ENCODE measurements at regions not wholly inside any gene's neighbourhood (a gene's known extent, or its start where the extent isn't known, plus 50 kb on each side); places are given as distances from the start of the nearest gene placed in this dataset.
"Not testable (repeated sequence)": the region's sequence is repeated elsewhere in the genome, so short reads cannot be mapped to it uniquely, and the experiment has no call there.

GRCh38 chr2:215723631-215724011 is 287.8 kb upstream of the FN1 start:
- Histone ChIP-seq H3K4me3 (ENCODE audit: low read depth in 1 of 2, low read length in 1 of 2) (no peak overlapping the region), H3K27ac (no peak overlapping the region), H3K4me1 (ENCODE audit: control insufficient read depth in 1 of 2, insufficient read depth in 1 of 2, low read depth in 1 of 2, low read length in 1 of 2) (peaks cover 4 to 7% of the 10 kb centered on the region in 2 experiments), H3K36me3 (no peaks in the 10 kb centered on the region), H3K9me3 (no peaks in the 10 kb centered on the region), H3K27me3 (peaks cover 89% of the 10 kb centered on the region)
- no peak for TF ChIP-seq CTCF (IDR thresholded peaks at IDR 0.05)

- no peak for TF ChIP-seq CTCF (IDR thresholded peaks at IDR 0.05)
- Histone ChIP-seq H3K27me3 (peaks cover 90% of the 10 kb centered on the region), H3K27ac (no peak overlapping the region), H3K4me1 (ENCODE audit: control insufficient read depth in 1 of 2, insufficient read depth in 1 of 2, low read depth in 1 of 2, low read length in 1 of 2) (peaks cover 0 to 2% of the 10 kb centered on the region in 2 experiments), H3K9me3 (no peaks in the 10 kb centered on the region), H3K4me3 (ENCODE audit: low read depth in 1 of 2, low read length in 1 of 2) (no peak overlapping the region), H3K36me3 (no peaks in the 10 kb centered on the region)
Observed at GRCh38 chr2:215722986-215723630, 287.2 kb upstream of the FN1 start.

GRCh38 chr2:215722125-215722524 is 286.3 kb upstream of the FN1 start:
- H3K27me3 ChIP-seq: peaks cover 90% of the 10 kb centered on the region
- no peaks in the 10 kb centered on the region for H3K36me3 ChIP-seq
- no peak overlapping the region for H3K4me3 ChIP-seq (ENCODE audit: low read depth in 1 of 2, low read length in 1 of 2)
- H3K27ac ChIP-seq: no peak overlapping the region
- H3K9me3 ChIP-seq: no peaks in the 10 kb centered on the region
- no peak for TF ChIP-seq CTCF (IDR thresholded peaks at IDR 0.05)
- H3K4me1 ChIP-seq (ENCODE audit: control insufficient read depth in 1 of 2, insufficient read depth in 1 of 2, low read depth in 1 of 2, low read length in 1 of 2): no peaks in the 10 kb centered on the region

- H3K4me3 ChIP-seq (ENCODE audit: low read depth in 1 of 2, low read length in 1 of 2); H3K36me3 ChIP-seq; H3K9me3 ChIP-seq; H3K4me1 ChIP-seq (ENCODE audit: control insufficient read depth in 1 of 2, insufficient read depth in 1 of 2, low read depth in 1 of 2, low read length in 1 of 2); H3K27ac ChIP-seq: not testable (repeated sequence)
- peaks cover 90% of the 10 kb centered on the region for H3K27me3 ChIP-seq
Observed at GRCh38 chr2:215721515-215721914, 285.6 kb upstream of the FN1 start.

- no peak overlapping the region for H3K4me3 ChIP-seq (ENCODE audit: low read depth in 1 of 2, low read length in 1 of 2)
- no peaks in the 10 kb centered on the region for H3K36me3 ChIP-seq
- no peaks in the 10 kb centered on the region for H3K4me1 ChIP-seq (ENCODE audit: control insufficient read depth in 1 of 2, insufficient read depth in 1 of 2, low read depth in 1 of 2, low read length in 1 of 2)
- no peaks in the 10 kb centered on the region for H3K9me3 ChIP-seq
- TF ChIP-seq CTCF (IDR thresholded peaks at IDR 0.05): no peak
- H3K27ac ChIP-seq: no peak overlapping the region
- peaks cover 84% of the 10 kb centered on the region for H3K27me3 ChIP-seq
Observed at GRCh38 chr2:215718890-215719289, 283.0 kb upstream of the FN1 start.

- Histone ChIP-seq H3K36me3 (no peaks in the 10 kb centered on the region), H3K27me3 (peaks cover 85% of the 10 kb centered on the region), H3K27ac (no peak overlapping the region), H3K4me1 (ENCODE audit: control insufficient read depth in 1 of 2, insufficient read depth in 1 of 2, low read depth in 1 of 2, low read length in 1 of 2) (no peaks in the 10 kb centered on the region), H3K4me3 (ENCODE audit: low read depth in 1 of 2, low read length in 1 of 2) (no peak overlapping the region), H3K9me3 (no peaks in the 10 kb centered on the region)
- no peak for TF ChIP-seq CTCF (IDR thresholded peaks at IDR 0.05)
Observed at GRCh38 chr2:215718436-215718835, 282.6 kb upstream of the FN1 start.
